ENCODE measurements at regions not wholly inside any gene's neighbourhood (a gene's known extent, or its start where the extent isn't known, plus 50 kb on each side); places are given as distances from the start of the nearest gene placed in this dataset.

GRCh38 chr13:61944329-61944929 is 528.8 kb upstream of the PCDH20 start:
- TF ChIP-seq CTCF (IDR thresholded peaks at IDR 0.05; ENCODE audit: low read length) (no peak), EZH2 (optimal IDR thresholded peaks at IDR 0.05; ENCODE audit: low read depth, low read length) (no peak), EZH2phosphoT487 (IDR thresholded peaks at IDR 0.05; ENCODE audit: low read length) (no peak)

All from MM.1S (cell line).